Activated CD8-positive, alpha-beta memory T cell treated with anti-CD3 and anti-CD28 coated beads for 1 hour (primary cell): ENCODE measurements at regions not wholly inside any gene's neighbourhood (a gene's known extent, or its start where the extent isn't known, plus 50 kb on each side); places are given as distances from the start of the nearest gene placed in this dataset.
"Not testable (repeated sequence)": the region's sequence is repeated elsewhere in the genome, so short reads cannot be mapped to it uniquely, and the experiment has no call there.

ENCODE experiments used
- DNase-seq, 2 donors: peaks; one replicate each; pipeline ENCODE4 v3.0.0-alpha.2; 2020; ENCODE audit warnings: low read depth in 1 of 2; ENCODE audit errors: extremely low read depth in 1 of 2

GRCh38 chr1:194024659-194025058 is 838.2 kb upstream of the B3GALT2 start:
- DNase-seq: no peak

- no peak for DNase-seq
Observed at GRCh38 chr1:194014014-194014413, 827.6 kb upstream of the B3GALT2 start.

- no peak for DNase-seq
Observed at GRCh38 chr1:194013561-194013960, 827.1 kb upstream of the B3GALT2 start.

- DNase-seq: no peak
Observed at GRCh38 chr1:194004146-194004545, 817.7 kb upstream of the B3GALT2 start.

- DNase-seq: not testable (repeated sequence)
Observed at GRCh38 chr1:194001726-194002350, 815.4 kb upstream of the B3GALT2 start.

GRCh38 chr1:193988885-193989284 is 802.5 kb upstream of the B3GALT2 start:
- DNase-seq: no peak

GRCh38 chr1:193979219-193979618 is 792.8 kb upstream of the B3GALT2 start:
- DNase-seq: no peak

- DNase-seq: no peak
Observed at GRCh38 chr1:193974286-193974798, 787.9 kb upstream of the B3GALT2 start.

GRCh38 chr1:193973428-193973827 is 787.0 kb upstream of the B3GALT2 start:
- DNase-seq: no peak

GRCh38 chr1:193971595-193971994 is 785.2 kb upstream of the B3GALT2 start:
- no peak for DNase-seq

- no peak for DNase-seq
Observed at GRCh38 chr1:193960499-193960898, 774.1 kb upstream of the B3GALT2 start.

GRCh38 chr1:193960040-193960439 is 773.6 kb upstream of the B3GALT2 start:
- DNase-seq: no peak

- DNase-seq: no peak
Observed at GRCh38 chr1:193957556-193958095, 771.2 kb upstream of the B3GALT2 start.

GRCh38 chr1:193952778-193953374 is 766.5 kb upstream of the B3GALT2 start:
- no peak for DNase-seq

GRCh38 chr1:193951984-193952383 is 765.6 kb upstream of the B3GALT2 start:
- DNase-seq: no peak

GRCh38 chr1:193944454-193944853 is 758.0 kb upstream of the B3GALT2 start:
- DNase-seq: no peak

- DNase-seq: no peak
Observed at GRCh38 chr1:193940176-193940575, 753.8 kb upstream of the B3GALT2 start.

GRCh38 chr1:193939585-193939984 is 753.2 kb upstream of the B3GALT2 start:
- no peak for DNase-seq

GRCh38 chr1:193937308-193937707 is 750.9 kb upstream of the B3GALT2 start:
- DNase-seq: no peak

GRCh38 chr1:193932979-193933378 is 746.6 kb upstream of the B3GALT2 start:
- no peak for DNase-seq

- no peak for DNase-seq
Observed at GRCh38 chr1:193931356-193931755, 744.9 kb upstream of the B3GALT2 start.

GRCh38 chr1:193929374-193930033 is 743.1 kb upstream of the B3GALT2 start:
- no peak for DNase-seq
